ENCODE measurements at regions not wholly inside any gene's neighbourhood (a gene's known extent, or its start where the extent isn't known, plus 50 kb on each side); places are given as distances from the start of the nearest gene placed in this dataset.

DNA sequence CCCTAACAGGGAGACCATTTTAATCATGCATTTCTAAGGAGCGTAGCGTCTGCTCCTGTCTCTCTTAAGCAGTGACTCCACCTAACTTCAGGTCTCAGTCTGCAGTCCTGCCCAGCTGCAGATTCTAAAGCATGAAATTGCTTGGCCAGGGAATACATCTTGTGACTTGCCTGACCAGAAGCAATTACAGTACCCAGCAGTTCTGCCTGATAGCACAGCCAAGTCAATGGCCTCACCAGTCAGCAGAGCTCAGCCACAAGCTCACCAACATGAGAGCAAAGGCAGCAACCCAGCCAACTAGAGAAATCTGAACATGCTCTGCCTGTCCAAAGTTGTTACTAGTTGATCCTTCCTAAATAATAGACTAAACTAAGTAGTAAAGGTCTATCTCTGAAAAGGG, 2011.9 kb upstream of the PCDH10 start:
- TF ChIP-seq, protein P1, sequence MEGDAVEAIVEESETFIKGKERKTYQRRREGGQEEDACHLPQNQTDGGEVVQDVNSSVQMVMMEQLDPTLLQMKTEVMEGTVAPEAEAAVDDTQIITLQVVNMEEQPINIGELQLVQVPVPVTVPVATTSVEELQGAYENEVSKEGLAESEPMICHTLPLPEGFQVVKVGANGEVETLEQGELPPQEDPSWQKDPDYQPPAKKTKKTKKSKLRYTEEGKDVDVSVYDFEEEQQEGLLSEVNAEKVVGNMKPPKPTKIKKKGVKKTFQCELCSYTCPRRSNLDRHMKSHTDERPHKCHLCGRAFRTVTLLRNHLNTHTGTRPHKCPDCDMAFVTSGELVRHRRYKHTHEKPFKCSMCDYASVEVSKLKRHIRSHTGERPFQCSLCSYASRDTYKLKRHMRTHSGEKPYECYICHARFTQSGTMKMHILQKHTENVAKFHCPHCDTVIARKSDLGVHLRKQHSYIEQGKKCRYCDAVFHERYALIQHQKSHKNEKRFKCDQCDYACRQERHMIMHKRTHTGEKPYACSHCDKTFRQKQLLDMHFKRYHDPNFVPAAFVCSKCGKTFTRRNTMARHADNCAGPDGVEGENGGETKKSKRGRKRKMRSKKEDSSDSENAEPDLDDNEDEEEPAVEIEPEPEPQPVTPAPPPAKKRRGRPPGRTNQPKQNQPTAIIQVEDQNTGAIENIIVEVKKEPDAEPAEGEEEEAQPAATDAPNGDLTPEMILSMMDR (IDR thresholded peaks at IDR 0.05; ENCODE audit: extremely low read depth, missing control alignments) = no peak
- DNase-seq (ENCODE audit: low spot score) = no peak

DNA sequence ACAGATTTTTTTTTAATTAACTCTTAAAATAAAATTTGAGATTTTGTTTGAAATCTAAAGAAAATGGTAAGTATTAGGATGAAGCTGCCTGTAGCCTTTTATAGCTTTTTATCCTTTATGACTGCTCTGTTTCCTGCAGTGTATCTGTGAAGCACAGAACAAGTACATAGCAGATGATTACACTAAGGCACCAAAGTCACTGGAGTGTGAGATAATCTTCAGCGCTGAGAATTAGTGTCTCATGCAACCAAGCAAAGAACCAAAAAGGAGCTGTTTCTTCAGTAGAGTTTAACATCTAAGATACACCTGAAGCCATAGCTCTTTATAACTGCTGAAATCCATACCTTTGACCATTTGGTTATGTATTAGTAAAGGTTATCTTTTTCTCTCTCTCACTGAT, 1989.8 kb upstream of the PCDH10 start:
- TF ChIP-seq, protein P1 (IDR thresholded peaks at IDR 0.05; ENCODE audit: extremely low read depth, missing control alignments) = no peak
- DNase-seq (ENCODE audit: low spot score) = no peak

DNA sequence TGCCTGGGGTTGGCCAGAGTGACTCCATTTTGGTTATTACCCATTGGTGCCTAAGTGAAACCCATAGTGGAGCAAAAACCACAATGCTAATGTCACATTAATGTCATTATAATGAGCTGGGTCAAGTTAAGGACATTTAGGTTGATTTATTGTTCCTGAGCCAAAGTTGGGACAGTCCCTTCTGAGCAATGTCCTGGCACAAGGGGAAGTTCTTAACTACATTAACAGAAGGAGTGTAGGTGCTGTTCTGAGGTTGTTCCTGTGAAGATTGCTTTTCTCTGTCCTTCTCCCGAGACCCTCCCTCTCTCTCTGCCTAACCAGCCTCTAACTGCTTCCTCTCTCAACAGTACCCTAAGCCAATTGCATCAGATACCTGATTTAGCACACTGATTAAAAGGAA, 1956.8 kb upstream of the PCDH10 start:
- DNase-seq (ENCODE audit: low spot score) = no peak
- TF ChIP-seq, protein P1 (IDR thresholded peaks at IDR 0.05; ENCODE audit: extremely low read depth, missing control alignments) = no peak

DNA sequence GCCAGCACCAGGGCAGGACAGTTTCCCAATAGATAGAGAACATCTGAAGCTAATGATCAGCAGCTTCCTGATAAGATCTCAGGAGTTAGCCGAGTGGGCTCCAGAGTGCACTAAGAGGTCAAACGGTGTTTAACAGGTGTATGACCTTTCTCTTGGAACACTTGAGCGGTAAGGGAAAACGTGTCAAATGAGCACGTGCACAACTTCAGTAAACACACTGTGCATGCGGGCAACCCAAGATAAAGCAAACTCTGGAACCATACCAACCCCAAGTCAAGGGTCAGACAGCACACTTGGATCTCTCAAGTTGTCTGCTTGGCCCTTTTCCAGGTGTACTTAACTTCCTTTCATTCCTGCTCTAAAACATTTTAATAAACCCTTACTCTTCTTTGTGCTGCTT, 1941.5 kb upstream of the PCDH10 start:
- no peak for DNase-seq (ENCODE audit: low spot score)
- TF ChIP-seq, protein P1 (IDR thresholded peaks at IDR 0.05; ENCODE audit: extremely low read depth, missing control alignments) = no peak

GRCh38 chr4:131248314-131248713, 1900.8 kb upstream of the PCDH10 start:
- TF ChIP-seq, protein P1 (IDR thresholded peaks at IDR 0.05; ENCODE audit: extremely low read depth, missing control alignments) = no peak
- no peak for DNase-seq (ENCODE audit: low spot score)

DNA sequence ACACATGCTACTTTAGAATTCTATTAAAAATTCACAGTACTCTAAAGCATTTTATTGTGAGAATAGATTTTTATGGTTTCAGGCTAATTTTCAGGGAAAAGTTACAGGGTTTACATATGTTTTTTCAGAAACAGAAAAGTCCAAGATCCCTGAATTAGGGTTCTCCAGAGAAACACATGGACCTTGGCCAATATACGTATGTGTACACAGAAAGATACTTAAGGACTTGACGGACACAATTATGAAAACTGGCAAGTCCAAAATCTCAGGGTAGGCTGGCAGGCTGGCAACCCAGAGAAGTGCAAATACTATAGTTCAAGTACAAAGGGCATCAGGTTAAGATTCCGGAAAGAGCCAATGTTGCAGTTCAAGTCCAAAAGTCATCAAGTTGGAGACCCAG, 1897.8 kb upstream of the PCDH10 start:
- TF ChIP-seq, protein P1 (IDR thresholded peaks at IDR 0.05; ENCODE audit: extremely low read depth, missing control alignments) = no peak
- DNase-seq (ENCODE audit: low spot score) = no peak

GRCh38 chr4:131257241-131257640, 1891.9 kb upstream of the PCDH10 start:
- TF ChIP-seq, protein P1 (IDR thresholded peaks at IDR 0.05; ENCODE audit: extremely low read depth, missing control alignments) = no peak
- no peak for DNase-seq (ENCODE audit: low spot score)

All from GM20000 (cell line).